CD4-positive, alpha-beta T cell (primary cell): ENCODE measurements at regions not wholly inside any gene's neighbourhood (a gene's known extent, or its start where the extent isn't known, plus 50 kb on each side); places are given as distances from the start of the nearest gene placed in this dataset.

Experiments used
- ATAC-seq: fragments of 200-7000 bp; cut with Tn5 transposase; one replicate; pipeline ENCODE4 v1.10.0; 2022; ENCODE audit warnings: mild to moderate bottlenecking; ENCODE audit not compliant: poor library complexity
- CTCF ChIA-PET: fragments of 350-600 bp; sonication (Branson Sonifier 250); formaldehyde crosslinking; loops from one replicate; lab custom pipeline; 2021; ENCODE audit warnings: antibody characterized with exemption, inconsistent platforms; lab: Charles Lee
- POLR2A ChIA-PET: fragments of 350-600 bp; sonication (Branson Sonifier 250); formaldehyde crosslinking; loops from one replicate; lab custom pipeline; 2021; ENCODE audit warnings: antibody characterized with exemption, inconsistent platforms; lab: Charles Lee
- DNase-seq, 14 experiments: peaks; one replicate each; pipeline ENCODE4 v3.0.0-alpha.2; 2013 to 2020; ENCODE audit warnings: mixed read lengths in 2 of 14
- H3K27ac ChIP-seq, 2 donors: one replicate each; pipeline versions ENCODE4 v1.5.1 to v1.7.0; 2013; ENCODE audit warnings: low read length in 2 of 2, low read depth in 1 of 2, mild to moderate bottlenecking in 1 of 2
- H3K27me3 ChIP-seq, 2 experiments: 1 replicate in 1 of 2; 2 replicates in 1 of 2; pipeline versions ENCODE4 v1.6.1 to v1.7.0; 2013; ENCODE audit warnings: low read length in 2 of 2, control low read depth in 1 of 2, mild to moderate bottlenecking in 1 of 2, moderate library complexity in 1 of 2; ENCODE audit not compliant: insufficient read depth in 2 of 2, control insufficient read depth in 1 of 2
- H3K36me3 ChIP-seq: one replicate; pipeline ENCODE4 v1.6.1; 2013; ENCODE audit warnings: low read length, control low read depth; ENCODE audit not compliant: insufficient read depth
- H3K4me1 ChIP-seq: one replicate; pipeline ENCODE4 v1.6.1; 2013; ENCODE audit warnings: low read length, control low read depth; ENCODE audit not compliant: insufficient read depth
- H3K4me3 ChIP-seq: one replicate; pipeline ENCODE4 v1.5.1; 2013; ENCODE audit warnings: mild to moderate bottlenecking, low read length, moderate library complexity
- H3K9me3 ChIP-seq, 2 experiments: 1 replicate in 1 of 2; 2 replicates in 1 of 2; pipeline versions ENCODE4 v1.6.1 to v1.7.0; 2013; ENCODE audit warnings: low read length in 2 of 2, mild to moderate bottlenecking in 2 of 2, control low read depth in 1 of 2, moderate library complexity in 1 of 2; ENCODE audit not compliant: control insufficient read depth in 1 of 2, insufficient read depth in 1 of 2
- H3K27ac Mint-ChIP-seq: one replicate; pipeline ENCODE4 v1.8.0; 2020; ENCODE audit warnings: mixed read lengths
- H3K27me3 Mint-ChIP-seq: one replicate; pipeline ENCODE4 v1.8.0; 2021; ENCODE audit warnings: mixed read lengths
- H3K36me3 Mint-ChIP-seq: one replicate; pipeline ENCODE4 v1.8.0; 2021; ENCODE audit warnings: low read depth, mixed read lengths
- H3K4me1 Mint-ChIP-seq: one replicate; pipeline ENCODE4 v1.8.0; 2021; ENCODE audit warnings: low read depth, mixed read lengths
- H3K4me3 Mint-ChIP-seq: one replicate; pipeline ENCODE4 v1.8.0; 2020; ENCODE audit warnings: mild to moderate bottlenecking, mixed read lengths
- H3K9me3 Mint-ChIP-seq: one replicate; pipeline ENCODE4 v1.8.0; 2020; ENCODE audit warnings: mixed read lengths
- intact Hi-C, 2 experiments: fragments of 100-400 bp; cut with DNase I in 1 of 2; cut with micrococcal nuclease in 1 of 2; formaldehyde crosslinking; loops; one replicate each; pipeline versions ENCODE4 v1.15.1 to v1.9.0; 2023 to 2025; cut with DNase I, micrococcal nuclease
- TF ChIP-seq, protein P1 (sequence below): fragments of 200-600 bp; IDR thresholded peaks from one replicate; pipeline ENCODE4 v1.8.0; 2022; ENCODE audit warnings: antibody characterized with exemption, mild to moderate bottlenecking

DNA sequence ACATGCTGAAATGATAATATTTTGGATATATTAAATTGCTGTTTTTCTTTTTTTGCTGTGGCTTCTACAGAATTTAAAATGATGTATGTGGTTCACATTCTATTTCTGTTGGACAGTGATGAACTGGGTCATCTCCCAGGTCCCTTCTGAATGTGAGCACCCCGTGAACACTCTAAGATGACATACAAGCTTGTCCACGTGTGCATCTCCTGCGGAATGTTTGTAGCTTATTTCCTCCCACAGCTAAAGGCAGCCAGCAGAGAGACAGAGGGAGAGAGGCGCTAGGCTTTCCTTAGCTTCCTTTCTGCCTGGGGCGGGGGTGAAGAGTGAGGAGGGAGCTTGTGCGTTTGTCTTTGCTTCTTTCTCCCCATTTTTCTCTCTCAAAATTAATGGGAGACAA lies 219.1 kb downstream of the EMX2 start:
- TF ChIP-seq, protein P1, sequence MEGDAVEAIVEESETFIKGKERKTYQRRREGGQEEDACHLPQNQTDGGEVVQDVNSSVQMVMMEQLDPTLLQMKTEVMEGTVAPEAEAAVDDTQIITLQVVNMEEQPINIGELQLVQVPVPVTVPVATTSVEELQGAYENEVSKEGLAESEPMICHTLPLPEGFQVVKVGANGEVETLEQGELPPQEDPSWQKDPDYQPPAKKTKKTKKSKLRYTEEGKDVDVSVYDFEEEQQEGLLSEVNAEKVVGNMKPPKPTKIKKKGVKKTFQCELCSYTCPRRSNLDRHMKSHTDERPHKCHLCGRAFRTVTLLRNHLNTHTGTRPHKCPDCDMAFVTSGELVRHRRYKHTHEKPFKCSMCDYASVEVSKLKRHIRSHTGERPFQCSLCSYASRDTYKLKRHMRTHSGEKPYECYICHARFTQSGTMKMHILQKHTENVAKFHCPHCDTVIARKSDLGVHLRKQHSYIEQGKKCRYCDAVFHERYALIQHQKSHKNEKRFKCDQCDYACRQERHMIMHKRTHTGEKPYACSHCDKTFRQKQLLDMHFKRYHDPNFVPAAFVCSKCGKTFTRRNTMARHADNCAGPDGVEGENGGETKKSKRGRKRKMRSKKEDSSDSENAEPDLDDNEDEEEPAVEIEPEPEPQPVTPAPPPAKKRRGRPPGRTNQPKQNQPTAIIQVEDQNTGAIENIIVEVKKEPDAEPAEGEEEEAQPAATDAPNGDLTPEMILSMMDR, result no peak
- DNase-seq (no peak), ATAC-seq (no peak)
- Mint-ChIP-seq H3K4me3 (no peak overlapping the region), H3K9me3 (no peaks in the 10 kb centered on the region), H3K36me3 (no peaks in the 10 kb centered on the region), H3K4me1 (no peaks in the 10 kb centered on the region), H3K27ac (no peak overlapping the region), H3K27me3 (peaks cover 42% of the 10 kb centered on the region)
- CTCF ChIA-PET, result no interaction called here
- POLR2A ChIA-PET, result no interaction called here
- Histone ChIP-seq H3K27me3 (no peaks in the 10 kb centered on the region), H3K9me3 (no peaks in the 10 kb centered on the region), H3K36me3 (no peaks in the 10 kb centered on the region), H3K27ac (no peak overlapping the region), H3K4me3 (no peak overlapping the region), H3K4me1 (no peaks in the 10 kb centered on the region)
- intact Hi-C loops, result no loop called here

DNA sequence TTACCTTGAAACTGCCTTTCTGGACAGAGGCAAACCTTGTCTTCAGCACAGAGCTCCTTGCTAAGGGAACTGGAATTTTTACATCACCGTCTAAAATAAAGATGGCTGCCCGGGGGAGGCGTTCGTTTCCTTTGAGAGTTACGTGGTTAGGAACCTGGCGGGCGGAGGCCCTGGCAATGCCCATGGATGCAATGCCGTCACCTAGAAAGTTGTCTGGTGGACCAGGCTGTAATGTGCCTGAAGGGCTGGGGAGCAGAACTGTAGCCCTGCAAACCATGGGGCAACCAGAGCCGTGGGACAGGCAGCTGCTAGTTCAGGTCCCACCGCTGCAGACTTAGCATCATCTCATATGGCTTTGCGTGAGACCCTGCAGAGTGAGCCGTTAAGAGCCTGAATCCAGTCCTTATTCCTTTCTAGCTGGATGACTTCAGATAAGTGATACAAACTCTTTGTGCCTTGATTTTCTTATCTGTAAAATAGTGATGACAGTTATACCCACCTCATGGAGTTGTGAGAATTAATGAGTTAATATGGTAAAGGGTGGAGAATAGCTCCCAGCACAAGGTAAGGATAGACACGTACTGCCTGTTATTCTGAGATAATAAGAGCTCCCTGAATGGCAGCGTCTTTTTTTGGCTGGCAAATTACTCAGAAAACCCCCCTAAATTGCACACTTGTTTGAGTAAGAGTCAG lies 219.7 kb downstream of the EMX2 start:
- Mint-ChIP-seq H3K36me3 (no peaks in the 10 kb centered on the region), H3K4me3 (no peak overlapping the region), H3K9me3 (no peaks in the 10 kb centered on the region), H3K27ac (no peak overlapping the region), H3K4me1 (no peaks in the 10 kb centered on the region), H3K27me3 (peaks cover 38% of the 10 kb centered on the region)
- Histone ChIP-seq H3K4me1 (no peaks in the 10 kb centered on the region), H3K4me3 (no peak overlapping the region), H3K36me3 (no peaks in the 10 kb centered on the region), H3K27ac (no peak overlapping the region), H3K9me3 (no peaks in the 10 kb centered on the region), H3K27me3 (no peaks in the 10 kb centered on the region)
- DNase-seq, result no peak
- no peak for ATAC-seq
- intact Hi-C loops, result no loop called here
- CTCF ChIA-PET, result no interaction called here
- TF ChIP-seq, protein P1, result no peak
- POLR2A ChIA-PET, result no interaction called here

DNA sequence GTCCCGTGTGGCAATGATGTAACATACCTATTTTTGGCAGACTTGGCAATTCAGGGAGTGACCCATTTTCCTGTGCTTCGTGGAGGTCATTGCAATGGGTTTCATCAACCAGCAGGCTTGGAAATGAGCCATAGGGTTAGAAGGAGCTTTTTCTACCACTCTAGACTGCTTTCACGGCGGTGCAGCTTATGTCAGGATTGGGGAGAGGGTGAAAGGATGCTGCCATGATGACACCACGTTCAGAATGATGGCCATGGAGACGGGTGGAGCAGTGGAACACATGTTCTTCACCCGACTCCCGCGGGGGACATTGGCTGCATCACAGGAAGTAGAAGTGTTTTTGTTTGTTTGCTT lies 220.2 kb downstream of the EMX2 start:
- intact Hi-C loops, result no loop called here
- Histone ChIP-seq H3K4me1 (no peaks in the 10 kb centered on the region), H3K27me3 (no peaks in the 10 kb centered on the region), H3K36me3 (no peaks in the 10 kb centered on the region), H3K4me3 (no peak overlapping the region), H3K27ac (no peak overlapping the region), H3K9me3 (no peaks in the 10 kb centered on the region)
- ChIA-PET CTCF (no interaction called here), POLR2A (no interaction called here)
- H3K27ac Mint-ChIP-seq, result no peak overlapping the region
- no peak overlapping the region for H3K4me3 Mint-ChIP-seq
- H3K36me3 Mint-ChIP-seq, result no peaks in the 10 kb centered on the region
- TF ChIP-seq, protein P1, result no peak
- no peak for DNase-seq
- no peaks in the 10 kb centered on the region for H3K9me3 Mint-ChIP-seq
- no peak for ATAC-seq
- H3K27me3 Mint-ChIP-seq, result peaks cover 32% of the 10 kb centered on the region
- no peaks in the 10 kb centered on the region for H3K4me1 Mint-ChIP-seq
